ENCODE measurements at regions not wholly inside any gene's neighbourhood (a gene's known extent, or its start where the extent isn't known, plus 50 kb on each side); places are given as distances from the start of the nearest gene placed in this dataset.

- H3K27me3 ChIP-seq = no peaks in the 10 kb centered on the region
- no peak overlapping the region for H3K4me3 ChIP-seq
- no peaks in the 10 kb centered on the region for H3K4me1 ChIP-seq
- no peak for DNase-seq (ENCODE audit: low spot score in 2 of 2)
- TF ChIP-seq CTCF (IDR thresholded peaks at IDR 0.05) = no peak
- no peaks in the 10 kb centered on the region for H3K36me3 ChIP-seq
- intact Hi-C loops (cut with DNase I) = no loop called here
- H3K27ac ChIP-seq = no peak overlapping the region
- H3K9me3 ChIP-seq = no peaks in the 10 kb centered on the region
Observed at GRCh38 chr16:62213763-62214162, 177.5 kb upstream of the CDH8 start.

GRCh38 chr16:62208934-62209333 lies 172.7 kb upstream of the CDH8 start:
- DNase-seq (ENCODE audit: low spot score in 2 of 2) = no peak
- no peak for TF ChIP-seq CTCF (IDR thresholded peaks at IDR 0.05)
- no peaks in the 10 kb centered on the region for H3K9me3 ChIP-seq
- no peaks in the 10 kb centered on the region for H3K27me3 ChIP-seq
- intact Hi-C loops (cut with DNase I) = no loop called here
- no peak overlapping the region for H3K4me3 ChIP-seq
- H3K27ac ChIP-seq = no peak overlapping the region
- no peaks in the 10 kb centered on the region for H3K36me3 ChIP-seq
- H3K4me1 ChIP-seq = no peaks in the 10 kb centered on the region

- H3K4me1 ChIP-seq = no peaks in the 10 kb centered on the region
- TF ChIP-seq CTCF (IDR thresholded peaks at IDR 0.05) = no peak
- intact Hi-C loops (cut with DNase I) = no loop called here
- no peaks in the 10 kb centered on the region for H3K27me3 ChIP-seq
- H3K36me3 ChIP-seq = no peaks in the 10 kb centered on the region
- H3K4me3 ChIP-seq = no peak overlapping the region
- H3K27ac ChIP-seq = no peak overlapping the region
- no peak for DNase-seq (ENCODE audit: low spot score in 2 of 2)
- no peaks in the 10 kb centered on the region for H3K9me3 ChIP-seq
Observed at GRCh38 chr16:62205459-62205858, 169.2 kb upstream of the CDH8 start.

GRCh38 chr16:62201911-62202310 lies 165.7 kb upstream of the CDH8 start:
- Histone ChIP-seq H3K27ac (no peak overlapping the region), H3K9me3 (no peaks in the 10 kb centered on the region), H3K4me1 (no peaks in the 10 kb centered on the region), H3K4me3 (no peak overlapping the region), H3K36me3 (no peaks in the 10 kb centered on the region), H3K27me3 (no peaks in the 10 kb centered on the region)
- no peak for TF ChIP-seq CTCF (IDR thresholded peaks at IDR 0.05)
- no peak for DNase-seq (ENCODE audit: low spot score in 2 of 2)
- intact Hi-C loops (cut with DNase I) = no loop called here

- no peak for TF ChIP-seq CTCF (IDR thresholded peaks at IDR 0.05)
- no peak for DNase-seq (ENCODE audit: low spot score in 2 of 2)
- H3K4me3 ChIP-seq = no peak overlapping the region
- no peaks in the 10 kb centered on the region for H3K36me3 ChIP-seq
- no peaks in the 10 kb centered on the region for H3K4me1 ChIP-seq
- H3K27me3 ChIP-seq = no peaks in the 10 kb centered on the region
- intact Hi-C loops (cut with DNase I) = no loop called here
- H3K9me3 ChIP-seq = no peaks in the 10 kb centered on the region
- no peak overlapping the region for H3K27ac ChIP-seq
Observed at GRCh38 chr16:62194828-62195227, 158.6 kb upstream of the CDH8 start.

- no peaks in the 10 kb centered on the region for H3K4me1 ChIP-seq
- no peak for DNase-seq (ENCODE audit: low spot score in 2 of 2)
- H3K36me3 ChIP-seq = no peaks in the 10 kb centered on the region
- intact Hi-C loops (cut with DNase I) = no loop called here
- no peak overlapping the region for H3K27ac ChIP-seq
- no peak for TF ChIP-seq CTCF (IDR thresholded peaks at IDR 0.05)
- no peaks in the 10 kb centered on the region for H3K27me3 ChIP-seq
- H3K9me3 ChIP-seq = no peaks in the 10 kb centered on the region
- H3K4me3 ChIP-seq = no peak overlapping the region
Observed at GRCh38 chr16:62190426-62190825, 154.2 kb upstream of the CDH8 start.

All from ascending aorta (tissue), 2 donors.